H9 (cell line): ENCODE measurements at regions not wholly inside any gene's neighbourhood (a gene's known extent, or its start where the extent isn't known, plus 50 kb on each side); places are given as distances from the start of the nearest gene placed in this dataset.

ENCODE experiments used
- DNase-seq: peaks from one replicate; pipeline ENCODE4 v3.0.0-alpha.2; 2017
- H2AFZ ChIP-seq: one replicate; pipeline ENCODE4 v1.6.1; 2013; ENCODE audit warnings: mild to moderate bottlenecking, low read length, control low read depth, moderate library complexity
- H2AK5ac ChIP-seq: 2 replicates; pipeline ENCODE4 v1.6.1; 2013; ENCODE audit warnings: low read length, control low read depth, mixed read lengths; ENCODE audit not compliant: insufficient read length
- H2BK120ac ChIP-seq: one replicate; pipeline ENCODE4 v1.6.1; 2013; ENCODE audit warnings: low read depth, mild to moderate bottlenecking, low read length, control low read depth, inconsistent platforms; ENCODE audit not compliant: poor library complexity, severe bottlenecking
- H2BK12ac ChIP-seq: 2 replicates; pipeline ENCODE4 v1.6.1; 2013; ENCODE audit warnings: low read length, control low read depth, mixed read lengths, low read depth; ENCODE audit not compliant: insufficient read length
- H2BK15ac ChIP-seq: 2 replicates; pipeline ENCODE4 v1.6.1; 2013; ENCODE audit warnings: low read depth, low read length, control low read depth
- H2BK20ac ChIP-seq: one replicate; pipeline ENCODE4 v1.6.1; 2013; ENCODE audit warnings: low read depth, mild to moderate bottlenecking, low read length, control low read depth, inconsistent platforms; ENCODE audit not compliant: poor library complexity, severe bottlenecking
- H2BK5ac ChIP-seq: 2 replicates; pipeline ENCODE4 v1.6.1; 2013; ENCODE audit warnings: low read length, control low read depth, mixed read lengths; ENCODE audit not compliant: insufficient read length
- H3K14ac ChIP-seq: 2 replicates; pipeline ENCODE4 v1.6.1; 2013; ENCODE audit warnings: low read length, control low read depth; ENCODE audit not compliant: insufficient read depth
- H3K18ac ChIP-seq: 2 replicates; pipeline ENCODE4 v1.6.1; 2013; ENCODE audit warnings: low read depth, mild to moderate bottlenecking, mixed read lengths, low read length, control low read depth; ENCODE audit not compliant: insufficient read length
- H3K23ac ChIP-seq: 2 replicates; pipeline ENCODE4 v1.6.1; 2013; ENCODE audit warnings: low read length, control low read depth, mixed read lengths, low read depth; ENCODE audit not compliant: insufficient read length
- H3K23me2 ChIP-seq: 2 replicates; pipeline ENCODE4 v1.6.1; 2013; ENCODE audit warnings: low read depth, mild to moderate bottlenecking, mixed read lengths, low read length, control low read depth; ENCODE audit not compliant: insufficient read length, poor library complexity, severe bottlenecking
- H3K27ac ChIP-seq: 2 replicates; pipeline ENCODE4 v1.5.1; 2013; ENCODE audit warnings: low read length, control low read depth, mixed read lengths, low read depth; ENCODE audit not compliant: insufficient read length
- H3K27me3 ChIP-seq: 2 replicates; pipeline ENCODE4 v1.6.1; 2013; ENCODE audit warnings: low read length, control low read depth, inconsistent platforms; ENCODE audit not compliant: insufficient read depth
- H3K4ac ChIP-seq: 2 replicates; pipeline ENCODE4 v1.6.1; 2013; ENCODE audit warnings: low read depth, mild to moderate bottlenecking, control low read depth, inconsistent platforms, low read length, moderate library complexity
- H3K4me1 ChIP-seq: 2 replicates; pipeline ENCODE4 v1.6.1; 2013; ENCODE audit warnings: low read length, control low read depth, inconsistent platforms; ENCODE audit not compliant: insufficient read depth
- H3K4me2 ChIP-seq: 2 replicates; pipeline ENCODE4 v1.6.1; 2013; ENCODE audit warnings: low read length, control low read depth, mixed read lengths; ENCODE audit not compliant: insufficient read length, insufficient read depth
- H3K56ac ChIP-seq: 2 replicates; pipeline ENCODE4 v1.6.1; 2013; ENCODE audit warnings: low read depth, mild to moderate bottlenecking, mixed read lengths, low read length, control low read depth; ENCODE audit not compliant: insufficient read length
- H3K79me1 ChIP-seq: 2 replicates; pipeline ENCODE4 v1.6.1; 2013; ENCODE audit warnings: low read depth, mild to moderate bottlenecking, moderate library complexity, low read length, control low read depth, inconsistent platforms; ENCODE audit not compliant: insufficient read depth, poor library complexity, severe bottlenecking
- H3K79me2 ChIP-seq: 2 replicates; pipeline ENCODE4 v1.6.1; 2013; ENCODE audit warnings: low read length, control low read depth, inconsistent platforms; ENCODE audit not compliant: insufficient read depth
- H3K9ac ChIP-seq: 2 replicates; pipeline ENCODE4 v1.6.1; 2013; ENCODE audit warnings: low read length, control low read depth, mixed read lengths; ENCODE audit not compliant: insufficient read length; ENCODE audit errors: extremely low read depth
- H3K9me3 ChIP-seq: one replicate; pipeline ENCODE4 v1.6.1; 2013; ENCODE audit warnings: low read depth, low read length, inconsistent platforms; ENCODE audit not compliant: control insufficient read depth
- H3T11ph ChIP-seq: one replicate; pipeline ENCODE4 v1.6.1; 2013; ENCODE audit warnings: mild to moderate bottlenecking, low read length, control low read depth, inconsistent platforms
- H4K20me1 ChIP-seq: one replicate; pipeline ENCODE4 v1.6.1; 2013; ENCODE audit not compliant: control insufficient read depth, insufficient read length, insufficient read depth
- H4K5ac ChIP-seq: 2 replicates; pipeline ENCODE4 v1.6.1; 2013; ENCODE audit warnings: low read depth, mild to moderate bottlenecking, mixed read lengths, low read length, control low read depth; ENCODE audit not compliant: insufficient read length
- H4K8ac ChIP-seq: replicated peaks from 2 replicates; pipeline ENCODE4 v1.6.1; 2013; ENCODE audit warnings: low read length, control low read depth, mixed read lengths, low read depth; ENCODE audit not compliant: insufficient read length
- H4K91ac ChIP-seq: 2 replicates; pipeline ENCODE4 v1.6.1; 2013; ENCODE audit warnings: low read depth, mild to moderate bottlenecking, moderate library complexity, mixed read lengths, low read length, control low read depth; ENCODE audit not compliant: insufficient read length
- H3K27ac Mint-ChIP-seq, 3 experiments: 2 replicates in 2 of 3; 3 replicates in 1 of 3; pipeline ENCODE4 v1.8.0; 2020 to 2021; ENCODE audit warnings: mixed read lengths in 3 of 3, mild to moderate bottlenecking in 1 of 3, moderate library complexity in 1 of 3
- H3K27me3 Mint-ChIP-seq: 2 replicates; pipeline ENCODE4 v1.8.0; 2021; ENCODE audit warnings: low read depth, mild to moderate bottlenecking, moderate library complexity, mixed read lengths
- H3K36me3 Mint-ChIP-seq, 3 experiments: 2 replicates in 2 of 3; 3 replicates in 1 of 3; pipeline ENCODE4 v1.8.0; 2020 to 2021; ENCODE audit warnings: low read depth in 3 of 3, mixed read lengths in 3 of 3; ENCODE audit not compliant: insufficient read depth in 1 of 3
- H3K4me1 Mint-ChIP-seq, 2 experiments: 2 replicates each; pipeline ENCODE4 v1.8.0; 2020; ENCODE audit warnings: mixed read lengths in 2 of 2
- H3K4me3 Mint-ChIP-seq, 2 experiments: 2 replicates in 1 of 2; 3 replicates in 1 of 2; pipeline ENCODE4 v1.8.0; 2020 to 2021; ENCODE audit warnings: mild to moderate bottlenecking in 2 of 2, mixed read lengths in 2 of 2, moderate library complexity in 1 of 2
- H3K9me3 Mint-ChIP-seq, 2 experiments: 2 replicates in 1 of 2; 3 replicates in 1 of 2; pipeline ENCODE4 v1.8.0; 2020; ENCODE audit warnings: mild to moderate bottlenecking in 2 of 2, mixed read lengths in 2 of 2, moderate library complexity in 1 of 2
- WGBS: extraction: QIAGEN DNeasy Blood & Tissue Kit; methylation state at CpG from one replicate; pipeline ENCODE4 v1.1.7; 2013; ENCODE audit warnings: missing lambda C conversion rate, low lambda C conversion rate, mixed read lengths; ENCODE audit not compliant: insufficient read length; ENCODE audit errors: extremely low coverage; 5-methylcytosine and 5-hydroxymethylcytosine counted together
- TF ChIP-seq, protein P1 (sequence below): fragments of 200-600 bp; sonication (generic); conservative IDR thresholded peaks from 3 replicates; pipeline ENCODE4 v1.8.0; 2021; ENCODE audit warnings: antibody characterized with exemption, mild to moderate bottlenecking

DNA sequence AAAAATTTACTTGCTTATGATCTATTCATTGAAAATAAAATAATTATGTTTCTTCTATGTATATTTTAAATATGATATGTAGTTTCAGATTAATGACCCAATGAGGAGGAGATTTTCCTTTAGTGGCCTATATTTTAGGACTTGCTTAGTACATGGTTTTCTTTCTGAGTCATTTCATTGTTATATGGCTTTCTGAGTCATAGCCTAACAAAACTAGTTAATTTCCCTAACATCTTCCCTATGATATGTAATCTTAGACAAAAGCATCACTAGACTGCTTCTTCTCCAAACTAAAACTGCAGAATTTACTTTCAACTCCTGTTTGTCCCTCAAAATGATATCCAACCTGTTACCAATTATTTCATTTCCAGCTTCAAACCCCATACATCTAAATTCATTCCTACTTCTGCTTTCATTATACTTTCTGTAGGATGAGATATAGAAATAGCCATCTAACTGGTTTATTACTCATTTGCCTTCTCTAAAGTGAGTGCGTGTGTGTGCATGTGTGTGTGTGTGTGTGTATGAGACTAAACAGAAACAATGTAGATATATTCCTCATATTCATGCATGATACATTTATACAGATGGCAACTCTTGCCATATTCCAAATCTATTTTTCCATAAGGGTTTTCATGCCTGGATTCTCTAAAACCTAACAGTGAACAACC is 915.0 kb upstream of the GBE1 start:
- H3K4me1 Mint-ChIP-seq, result peaks cover 6 to 8% of the 10 kb centered on the region in 2 experiments
- no peak overlapping the region for H2AFZ ChIP-seq
- no peaks in the 10 kb centered on the region for H4K20me1 ChIP-seq
- no peak overlapping the region for H3K18ac ChIP-seq
- H4K8ac ChIP-seq, result no peak overlapping the region
- no peak overlapping the region for H2BK5ac ChIP-seq
- no peak overlapping the region for H2AK5ac ChIP-seq
- no peak overlapping the region for H4K5ac ChIP-seq
- H3K14ac ChIP-seq, result no peak overlapping the region
- H3K36me3 Mint-ChIP-seq, result peaks cover 0 to 5% (median 0%) of the 10 kb centered on the region in 3 experiments; a peak in 2 of 7 replicates
- H2BK20ac ChIP-seq, result no peak overlapping the region
- H3K79me1 ChIP-seq, result no peaks in the 10 kb centered on the region
- H3K4ac ChIP-seq, result no peak overlapping the region
- H2BK120ac ChIP-seq, result no peak overlapping the region
- no peaks in the 10 kb centered on the region for H3K9me3 ChIP-seq
- no peak overlapping the region for H3K4me2 ChIP-seq
- no CpG with 5 or more reads among the region's 1 CpG for WGBS
- no peak overlapping the region for H3K9ac ChIP-seq
- 0 out of 2 replicates have a peak, but pooled peaks cover 3% of the 10 kb centered on the region for H3K4me1 ChIP-seq
- H4K91ac ChIP-seq, result no peak overlapping the region
- H3K4me3 Mint-ChIP-seq, result no peak overlapping the region
- H3K79me2 ChIP-seq, result no peaks in the 10 kb centered on the region
- H3K27ac ChIP-seq, result no peak overlapping the region
- H3K27ac Mint-ChIP-seq, result no peak overlapping the region
- no peak overlapping the region for H3K56ac ChIP-seq
- H3K27me3 ChIP-seq, result no peaks in the 10 kb centered on the region
- H3K27me3 Mint-ChIP-seq, result no peaks in the 10 kb centered on the region
- no peak overlapping the region for H2BK12ac ChIP-seq
- no peak overlapping the region for H3K23ac ChIP-seq
- H3K23me2 ChIP-seq, result no peaks in the 10 kb centered on the region
- TF ChIP-seq, protein P1, sequence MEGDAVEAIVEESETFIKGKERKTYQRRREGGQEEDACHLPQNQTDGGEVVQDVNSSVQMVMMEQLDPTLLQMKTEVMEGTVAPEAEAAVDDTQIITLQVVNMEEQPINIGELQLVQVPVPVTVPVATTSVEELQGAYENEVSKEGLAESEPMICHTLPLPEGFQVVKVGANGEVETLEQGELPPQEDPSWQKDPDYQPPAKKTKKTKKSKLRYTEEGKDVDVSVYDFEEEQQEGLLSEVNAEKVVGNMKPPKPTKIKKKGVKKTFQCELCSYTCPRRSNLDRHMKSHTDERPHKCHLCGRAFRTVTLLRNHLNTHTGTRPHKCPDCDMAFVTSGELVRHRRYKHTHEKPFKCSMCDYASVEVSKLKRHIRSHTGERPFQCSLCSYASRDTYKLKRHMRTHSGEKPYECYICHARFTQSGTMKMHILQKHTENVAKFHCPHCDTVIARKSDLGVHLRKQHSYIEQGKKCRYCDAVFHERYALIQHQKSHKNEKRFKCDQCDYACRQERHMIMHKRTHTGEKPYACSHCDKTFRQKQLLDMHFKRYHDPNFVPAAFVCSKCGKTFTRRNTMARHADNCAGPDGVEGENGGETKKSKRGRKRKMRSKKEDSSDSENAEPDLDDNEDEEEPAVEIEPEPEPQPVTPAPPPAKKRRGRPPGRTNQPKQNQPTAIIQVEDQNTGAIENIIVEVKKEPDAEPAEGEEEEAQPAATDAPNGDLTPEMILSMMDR, result no peak
- DNase-seq, result no peak
- peaks cover 0 to 3% of the 10 kb centered on the region in 2 experiments; a peak in 1 of 5 replicates for H3K9me3 Mint-ChIP-seq
- H2BK15ac ChIP-seq, result no peak overlapping the region
- H3T11ph ChIP-seq, result no peak overlapping the region
